ENCODE measurements at regions not wholly inside any gene's neighbourhood (a gene's known extent, or its start where the extent isn't known, plus 50 kb on each side); places are given as distances from the start of the nearest gene placed in this dataset.

DNA sequence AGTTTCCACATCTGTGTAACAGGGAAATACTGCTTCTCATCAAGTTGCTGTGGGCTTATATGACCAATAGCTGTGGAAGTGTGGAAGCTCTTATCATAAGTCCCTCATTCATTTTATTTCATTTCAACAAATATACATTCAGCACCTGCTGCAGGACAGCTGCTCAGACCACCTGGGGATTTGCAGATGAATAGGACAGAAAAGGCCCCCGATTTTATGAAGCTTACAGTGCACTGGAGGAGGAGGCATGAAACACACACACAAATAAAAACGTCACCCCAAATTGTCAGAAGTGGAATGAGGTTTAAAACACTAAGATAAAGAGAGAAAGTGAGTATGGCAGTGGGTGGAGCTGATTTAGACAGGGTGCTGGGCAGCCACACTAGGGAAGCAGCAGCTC lies 107.2 kb downstream of the DRD1 start:
- TF ChIP-seq, protein P1, sequence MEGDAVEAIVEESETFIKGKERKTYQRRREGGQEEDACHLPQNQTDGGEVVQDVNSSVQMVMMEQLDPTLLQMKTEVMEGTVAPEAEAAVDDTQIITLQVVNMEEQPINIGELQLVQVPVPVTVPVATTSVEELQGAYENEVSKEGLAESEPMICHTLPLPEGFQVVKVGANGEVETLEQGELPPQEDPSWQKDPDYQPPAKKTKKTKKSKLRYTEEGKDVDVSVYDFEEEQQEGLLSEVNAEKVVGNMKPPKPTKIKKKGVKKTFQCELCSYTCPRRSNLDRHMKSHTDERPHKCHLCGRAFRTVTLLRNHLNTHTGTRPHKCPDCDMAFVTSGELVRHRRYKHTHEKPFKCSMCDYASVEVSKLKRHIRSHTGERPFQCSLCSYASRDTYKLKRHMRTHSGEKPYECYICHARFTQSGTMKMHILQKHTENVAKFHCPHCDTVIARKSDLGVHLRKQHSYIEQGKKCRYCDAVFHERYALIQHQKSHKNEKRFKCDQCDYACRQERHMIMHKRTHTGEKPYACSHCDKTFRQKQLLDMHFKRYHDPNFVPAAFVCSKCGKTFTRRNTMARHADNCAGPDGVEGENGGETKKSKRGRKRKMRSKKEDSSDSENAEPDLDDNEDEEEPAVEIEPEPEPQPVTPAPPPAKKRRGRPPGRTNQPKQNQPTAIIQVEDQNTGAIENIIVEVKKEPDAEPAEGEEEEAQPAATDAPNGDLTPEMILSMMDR (IDR thresholded peaks at IDR 0.05; ENCODE audit: low read length), result no peak
- TF ChIP-seq EZH2 (IDR thresholded peaks at IDR 0.05; ENCODE audit: borderline replicate concordance, low read length), result no peak

Measured in OCI-LY1 (cell line).